Type B pancreatic cell (in vitro differentiated cells): ENCODE measurements at regions not wholly inside any gene's neighbourhood (a gene's known extent, or its start where the extent isn't known, plus 50 kb on each side); places are given as distances from the start of the nearest gene placed in this dataset.
A peak's percentile ranks its signal among the peaks of the same experiment; 100 is the strongest.

Experiments used
- DNase-seq: peaks from one replicate; pipeline ENCODE4 v3.0.0; 2021; ENCODE audit warnings: mixed read lengths; ENCODE audit not compliant: unreplicated experiment; ENCODE audit errors: extremely low spot score
- H3K27ac Mint-ChIP-seq: 2 replicates; pipeline ENCODE4 v1.8.0; 2021; ENCODE audit warnings: mild to moderate bottlenecking, mixed read lengths
- H3K27me3 Mint-ChIP-seq: 2 replicates; pipeline ENCODE4 v1.8.0; 2021; ENCODE audit warnings: mixed read lengths
- H3K36me3 Mint-ChIP-seq: 2 replicates; pipeline ENCODE4 v1.8.0; 2021; ENCODE audit warnings: mixed read lengths
- H3K4me1 Mint-ChIP-seq: one replicate; pipeline ENCODE4 v1.8.0; 2021; ENCODE audit warnings: mixed read lengths; ENCODE audit not compliant: unreplicated experiment
- H3K4me3 Mint-ChIP-seq: 2 replicates; pipeline ENCODE4 v1.8.0; 2021; ENCODE audit warnings: mild to moderate bottlenecking, mixed read lengths
- H3K9me3 Mint-ChIP-seq: 2 replicates; pipeline ENCODE4 v1.8.0; 2021; ENCODE audit warnings: mixed read lengths
- TF ChIP-seq, protein P1 (sequence below): fragments of 200-600 bp; sonication (generic); conservative IDR thresholded peaks from 2 replicates; pipeline ENCODE4 v1.5.0; 2021; ENCODE audit warnings: antibody characterized with exemption, mild to moderate bottlenecking

DNA sequence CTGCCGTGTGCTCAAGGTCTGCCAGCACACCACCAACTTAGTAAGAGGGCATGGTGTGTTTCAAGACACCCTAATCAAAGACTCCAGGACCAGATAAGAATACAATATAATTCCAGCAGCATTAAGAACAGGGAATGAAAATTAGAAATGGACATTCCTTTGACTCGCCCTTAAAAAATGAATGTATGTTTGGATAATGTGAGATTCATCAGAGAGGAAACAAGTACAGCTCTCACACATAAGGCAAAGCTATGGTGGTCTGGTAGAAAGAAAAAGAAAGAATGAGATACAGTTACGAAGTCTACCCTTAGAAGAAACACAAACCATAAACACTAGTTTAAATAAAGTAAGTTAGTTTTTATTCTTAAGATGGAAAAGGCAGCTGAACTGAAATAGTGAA, 174.8 kb upstream of the ANK3 start:
- H3K36me3 Mint-ChIP-seq = peaks cover 4% of the 10 kb centered on the region
- H3K27ac Mint-ChIP-seq = no peak overlapping the region
- TF ChIP-seq, protein P1, sequence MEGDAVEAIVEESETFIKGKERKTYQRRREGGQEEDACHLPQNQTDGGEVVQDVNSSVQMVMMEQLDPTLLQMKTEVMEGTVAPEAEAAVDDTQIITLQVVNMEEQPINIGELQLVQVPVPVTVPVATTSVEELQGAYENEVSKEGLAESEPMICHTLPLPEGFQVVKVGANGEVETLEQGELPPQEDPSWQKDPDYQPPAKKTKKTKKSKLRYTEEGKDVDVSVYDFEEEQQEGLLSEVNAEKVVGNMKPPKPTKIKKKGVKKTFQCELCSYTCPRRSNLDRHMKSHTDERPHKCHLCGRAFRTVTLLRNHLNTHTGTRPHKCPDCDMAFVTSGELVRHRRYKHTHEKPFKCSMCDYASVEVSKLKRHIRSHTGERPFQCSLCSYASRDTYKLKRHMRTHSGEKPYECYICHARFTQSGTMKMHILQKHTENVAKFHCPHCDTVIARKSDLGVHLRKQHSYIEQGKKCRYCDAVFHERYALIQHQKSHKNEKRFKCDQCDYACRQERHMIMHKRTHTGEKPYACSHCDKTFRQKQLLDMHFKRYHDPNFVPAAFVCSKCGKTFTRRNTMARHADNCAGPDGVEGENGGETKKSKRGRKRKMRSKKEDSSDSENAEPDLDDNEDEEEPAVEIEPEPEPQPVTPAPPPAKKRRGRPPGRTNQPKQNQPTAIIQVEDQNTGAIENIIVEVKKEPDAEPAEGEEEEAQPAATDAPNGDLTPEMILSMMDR = no peak
- H3K4me1 Mint-ChIP-seq = peaks cover 5% of the 10 kb centered on the region
- peaks cover 14% of the 10 kb centered on the region for H3K9me3 Mint-ChIP-seq
- H3K4me3 Mint-ChIP-seq = no peak overlapping the region
- no peaks in the 10 kb centered on the region for H3K27me3 Mint-ChIP-seq
- no peak for DNase-seq

DNA sequence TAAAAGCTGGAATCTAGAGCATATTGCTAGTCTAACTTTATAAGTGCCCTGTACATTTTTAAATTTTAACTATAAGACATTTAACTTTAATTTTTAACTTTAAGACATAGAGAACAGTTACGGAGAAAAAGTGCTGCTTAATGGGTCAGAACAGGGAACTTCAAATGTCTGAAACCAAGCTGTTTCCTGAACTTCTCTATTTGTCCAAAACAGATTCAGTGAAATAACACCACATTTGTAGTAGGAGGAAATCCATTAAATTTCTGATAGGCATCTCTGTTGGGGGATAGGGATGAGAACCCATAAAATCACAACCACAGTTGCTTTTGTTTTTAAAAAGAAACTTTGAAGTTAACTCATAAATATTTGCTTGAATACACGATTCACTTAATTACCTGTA, 170.8 kb upstream of the ANK3 start:
- H3K27me3 Mint-ChIP-seq = no peaks in the 10 kb centered on the region
- H3K36me3 Mint-ChIP-seq = no peaks in the 10 kb centered on the region
- H3K9me3 Mint-ChIP-seq = peaks cover 2% of the 10 kb centered on the region
- peaks cover 9% of the 10 kb centered on the region for H3K4me1 Mint-ChIP-seq
- no peak overlapping the region for H3K27ac Mint-ChIP-seq
- DNase-seq = no peak
- H3K4me3 Mint-ChIP-seq = no peak overlapping the region
- TF ChIP-seq, protein P1 = no peak

DNA sequence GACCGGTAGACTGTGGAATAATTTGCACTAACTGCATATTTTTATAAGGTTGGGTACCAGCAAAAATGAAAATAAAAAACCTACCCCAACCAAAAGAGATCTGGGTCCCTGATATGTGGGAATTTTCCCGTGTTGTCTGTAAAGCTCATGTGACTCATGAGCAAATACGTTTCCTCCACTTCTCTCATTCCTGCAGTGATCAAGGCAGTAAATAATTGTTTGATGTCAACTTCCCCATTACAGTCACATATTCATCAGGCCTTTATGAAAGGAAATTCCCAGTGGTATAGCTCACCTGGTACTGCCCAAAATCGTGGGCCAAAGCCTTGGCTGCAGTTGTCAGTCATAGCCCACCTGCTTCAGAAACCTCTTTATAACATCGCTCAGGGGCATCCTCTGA, 166.0 kb upstream of the ANK3 start:
- Mint-ChIP-seq H3K27ac (no peak overlapping the region), H3K36me3 (no peaks in the 10 kb centered on the region), H3K27me3 (no peaks in the 10 kb centered on the region), H3K9me3 (peaks cover 7% of the 10 kb centered on the region), H3K4me1 (peaks cover 3% of the 10 kb centered on the region), H3K4me3 (no peak overlapping the region)
- TF ChIP-seq, protein P1 = no peak
- no peak for DNase-seq

DNA sequence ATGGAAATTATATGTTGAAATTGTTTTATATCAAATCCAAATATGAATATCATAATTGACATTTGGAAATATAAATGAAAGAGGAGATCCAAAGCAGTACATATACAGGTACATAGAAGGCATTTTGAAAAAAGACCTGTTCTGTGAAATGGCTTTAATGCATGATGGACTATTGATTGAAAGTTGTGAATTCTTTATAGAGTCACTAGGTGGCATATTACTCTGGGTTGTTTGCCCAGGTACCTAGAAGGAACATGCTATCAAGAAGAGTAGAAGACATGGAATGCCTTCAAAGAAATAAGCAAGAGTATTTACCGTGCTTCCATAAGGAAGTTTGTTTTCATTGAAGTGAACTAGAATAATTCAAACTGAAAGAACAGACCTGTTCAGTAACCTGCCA, 160.0 kb upstream of the ANK3 start:
- H3K9me3 Mint-ChIP-seq = peaks cover 7% of the 10 kb centered on the region
- no peak overlapping the region for H3K4me3 Mint-ChIP-seq
- TF ChIP-seq, protein P1 = peak; percentile 54
- no peak overlapping the region for H3K27ac Mint-ChIP-seq
- H3K36me3 Mint-ChIP-seq = no peaks in the 10 kb centered on the region
- DNase-seq = no peak
- H3K27me3 Mint-ChIP-seq = no peaks in the 10 kb centered on the region
- no peaks in the 10 kb centered on the region for H3K4me1 Mint-ChIP-seq

DNA sequence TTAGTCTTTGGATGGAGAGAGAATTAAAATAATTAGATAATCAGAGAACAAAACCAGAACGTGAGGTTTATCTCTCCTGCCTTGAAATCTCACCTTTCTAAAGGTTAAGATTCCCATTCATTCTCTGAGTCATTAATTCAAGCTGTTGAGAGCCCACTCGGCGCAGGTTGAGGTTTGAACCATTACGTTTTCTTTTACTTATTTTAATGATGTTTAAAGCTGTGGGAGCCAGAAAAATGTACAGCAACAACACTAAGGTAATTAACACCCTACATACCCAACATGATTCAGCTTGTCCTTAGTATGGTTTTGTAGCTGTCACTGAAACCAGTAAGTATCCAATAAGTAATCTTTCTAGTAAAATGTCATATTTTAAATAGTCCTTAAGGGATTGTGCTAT, 153.0 kb upstream of the ANK3 start:
- no peak overlapping the region for H3K27ac Mint-ChIP-seq
- no peak for DNase-seq
- H3K4me3 Mint-ChIP-seq = no peak overlapping the region
- H3K27me3 Mint-ChIP-seq = no peaks in the 10 kb centered on the region
- H3K9me3 Mint-ChIP-seq = no peaks in the 10 kb centered on the region
- TF ChIP-seq, protein P1 = no peak
- H3K4me1 Mint-ChIP-seq = no peaks in the 10 kb centered on the region
- H3K36me3 Mint-ChIP-seq = no peaks in the 10 kb centered on the region

DNA sequence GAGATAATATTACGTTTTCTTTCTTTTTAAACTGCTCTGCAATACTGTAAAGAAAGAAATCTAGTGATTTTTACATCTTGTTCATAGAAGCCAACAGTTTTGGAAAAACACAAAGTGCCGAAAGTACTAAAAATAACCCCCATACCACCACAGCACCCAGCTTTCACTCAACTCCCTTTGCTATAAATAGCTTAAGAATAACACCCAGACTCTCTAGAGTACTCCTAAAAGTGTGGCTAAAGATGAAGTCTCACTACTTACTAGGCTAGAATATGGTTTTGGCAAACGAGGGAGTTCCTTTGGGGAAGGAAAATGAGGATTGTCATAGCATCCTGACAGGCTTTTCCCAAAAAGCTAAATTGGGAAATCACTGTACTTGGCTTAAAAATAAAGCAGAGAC, 151.8 kb upstream of the ANK3 start:
- Mint-ChIP-seq H3K27me3 (no peaks in the 10 kb centered on the region), H3K4me3 (no peak overlapping the region), H3K36me3 (no peaks in the 10 kb centered on the region), H3K9me3 (no peaks in the 10 kb centered on the region), H3K27ac (no peak overlapping the region), H3K4me1 (no peaks in the 10 kb centered on the region)
- TF ChIP-seq, protein P1 = no peak
- DNase-seq = no peak
